ENCODE measurements at regions not wholly inside any gene's neighbourhood (a gene's known extent, or its start where the extent isn't known, plus 50 kb on each side); places are given as distances from the start of the nearest gene placed in this dataset.

DNA sequence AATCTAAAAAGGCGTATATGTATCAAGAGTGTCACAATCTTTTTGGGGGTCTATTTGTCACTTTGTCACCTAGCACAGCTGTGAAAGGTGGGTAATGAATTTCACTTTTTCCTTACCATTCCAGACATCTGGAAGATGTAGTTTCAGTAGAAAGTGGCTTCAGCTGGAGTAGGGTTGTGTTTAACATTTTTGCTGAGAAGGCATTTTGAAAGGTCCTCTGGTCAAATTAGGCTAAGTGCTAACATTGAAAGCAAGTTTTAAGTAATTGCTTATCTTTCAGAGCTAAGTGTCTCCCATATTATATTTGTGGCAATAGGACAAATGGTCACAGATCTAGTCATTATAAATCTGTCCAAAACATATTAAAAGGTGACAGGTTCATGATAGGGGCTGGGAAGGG, 542.1 kb upstream of the SPHKAP start:
- DNase-seq, result no peak
- intact Hi-C loops (cut with DNase I), result no loop called here

DNA sequence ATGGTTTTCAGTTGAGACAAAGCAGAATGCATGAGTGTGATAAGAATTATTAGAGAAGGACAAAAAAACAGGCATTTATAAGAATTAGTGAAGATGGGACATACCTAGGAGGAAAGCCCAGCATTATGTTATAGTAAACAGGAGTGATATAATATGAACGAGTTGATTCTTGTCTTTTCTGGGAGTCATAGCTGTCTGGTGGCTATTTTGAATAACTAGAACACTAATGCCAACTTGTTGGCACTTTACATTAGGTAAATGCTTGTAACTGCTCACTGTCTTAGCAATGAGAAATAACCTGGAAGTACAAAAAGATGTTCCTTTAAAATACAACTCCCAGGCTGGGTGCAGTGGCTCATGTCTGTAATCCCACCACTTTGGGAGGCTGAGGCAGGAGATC, 540.8 kb upstream of the SPHKAP start:
- DNase-seq, result no peak
- intact Hi-C loops (cut with DNase I), result no loop called here

DNA sequence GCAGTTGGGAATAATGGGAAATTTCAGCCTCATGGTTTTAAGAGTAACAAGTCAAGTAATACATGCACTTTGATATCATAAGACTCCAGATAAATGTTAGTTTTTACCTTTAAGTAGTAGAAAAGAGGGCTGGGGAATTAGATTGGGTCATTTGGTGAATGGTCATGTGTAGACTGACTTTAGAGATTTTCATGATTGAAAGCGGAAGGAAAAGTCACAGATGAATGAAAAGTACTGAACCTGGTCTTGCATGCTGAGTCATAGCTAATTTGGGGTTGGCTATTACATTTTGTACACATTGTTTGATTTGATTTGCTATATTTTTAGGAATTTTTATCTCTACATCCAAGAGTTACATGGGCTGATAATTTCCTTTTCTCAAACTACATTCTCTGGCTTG, 539.4 kb upstream of the SPHKAP start:
- no peak for DNase-seq
- intact Hi-C loops (cut with DNase I), result no loop called here

DNA sequence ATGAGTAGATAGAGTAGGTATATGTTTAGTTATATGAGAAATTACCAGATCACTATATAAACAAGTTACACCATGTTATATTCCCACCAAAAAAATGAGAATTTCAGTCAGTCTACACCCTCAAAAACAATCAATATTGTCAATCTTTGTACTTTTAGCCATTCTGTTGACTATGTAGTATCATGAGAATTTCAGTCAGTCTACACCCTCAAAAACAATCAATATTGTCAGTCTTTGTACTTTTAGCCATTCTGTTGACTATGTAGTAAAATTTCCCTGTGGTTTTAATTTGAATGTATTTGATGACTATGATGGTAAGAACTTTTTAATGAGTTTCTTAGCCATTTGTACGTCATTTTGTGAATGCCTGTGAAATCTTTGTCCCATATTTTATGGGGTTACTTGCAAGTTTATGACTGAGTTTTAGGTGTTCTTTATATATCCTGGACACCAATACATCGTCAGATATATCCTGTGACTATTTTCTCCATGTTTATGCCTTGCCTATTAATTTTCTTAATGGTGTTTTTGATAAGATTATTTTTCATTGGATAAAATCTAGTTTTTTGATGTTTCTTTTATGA, 528.4 kb upstream of the SPHKAP start:
- intact Hi-C loops (cut with DNase I), result no loop called here
- DNase-seq, result no peak

DNA sequence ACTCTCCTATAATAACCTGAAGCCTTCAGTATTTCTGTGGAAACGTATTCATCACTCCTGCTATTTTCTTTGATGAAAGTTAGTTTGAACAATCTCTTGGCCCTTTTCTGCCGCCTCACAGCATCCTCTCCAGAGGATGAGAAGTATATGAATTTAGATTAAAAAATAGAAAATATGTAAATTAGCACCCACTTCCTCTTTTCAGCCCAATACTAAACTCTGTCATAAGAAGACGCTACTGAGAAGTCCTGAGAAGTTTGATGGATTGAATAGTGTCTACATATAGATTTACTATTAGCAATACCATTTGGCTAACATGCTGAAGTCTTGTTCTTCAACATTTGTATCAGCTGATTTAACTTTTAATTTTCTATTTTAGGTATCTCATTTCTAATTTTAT, 526.4 kb upstream of the SPHKAP start:
- DNase-seq, result no peak
- intact Hi-C loops (cut with DNase I), result no loop called here

DNA sequence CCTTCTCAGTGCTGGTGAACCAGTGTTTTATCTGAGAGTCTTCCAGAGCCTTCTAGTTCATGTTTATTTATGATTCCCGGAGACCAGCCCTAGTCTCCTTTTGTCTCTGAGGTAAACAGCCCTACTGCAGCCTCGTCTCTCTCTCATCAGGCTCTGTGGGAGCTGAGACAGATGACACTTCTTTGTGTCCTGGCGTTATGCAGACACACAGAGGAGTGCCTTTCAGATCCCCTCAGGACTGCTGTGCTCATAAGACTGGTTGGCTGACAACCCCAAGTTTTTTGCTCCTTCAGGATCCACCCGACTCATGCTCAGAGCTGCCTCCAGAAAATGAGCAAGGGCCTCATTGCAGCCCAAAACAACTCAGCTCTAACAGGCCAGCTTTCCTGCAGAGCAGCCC, 523.8 kb upstream of the SPHKAP start:
- no peak for DNase-seq
- intact Hi-C loops (cut with DNase I), result no loop called here

DNA sequence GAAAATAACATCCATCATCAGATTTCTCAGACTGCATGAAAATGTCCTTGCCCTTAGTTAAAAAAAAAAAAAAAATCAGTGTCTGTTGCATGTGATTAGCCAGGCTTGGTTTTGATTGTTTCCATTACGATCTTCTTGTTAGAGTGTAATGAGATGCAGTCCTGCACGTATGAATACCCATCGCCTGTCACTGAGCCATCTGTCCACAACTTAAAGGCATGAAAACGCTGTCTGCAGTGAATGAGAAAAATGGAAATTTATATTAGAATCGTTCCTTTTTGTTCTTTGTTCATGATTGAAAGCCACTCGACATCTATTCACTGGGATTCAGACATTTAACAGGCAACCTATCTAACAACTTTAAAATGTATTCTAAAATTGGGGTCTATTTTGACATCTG, 521.7 kb upstream of the SPHKAP start:
- no peak for DNase-seq
- intact Hi-C loops (cut with DNase I), result no loop called here

DNA sequence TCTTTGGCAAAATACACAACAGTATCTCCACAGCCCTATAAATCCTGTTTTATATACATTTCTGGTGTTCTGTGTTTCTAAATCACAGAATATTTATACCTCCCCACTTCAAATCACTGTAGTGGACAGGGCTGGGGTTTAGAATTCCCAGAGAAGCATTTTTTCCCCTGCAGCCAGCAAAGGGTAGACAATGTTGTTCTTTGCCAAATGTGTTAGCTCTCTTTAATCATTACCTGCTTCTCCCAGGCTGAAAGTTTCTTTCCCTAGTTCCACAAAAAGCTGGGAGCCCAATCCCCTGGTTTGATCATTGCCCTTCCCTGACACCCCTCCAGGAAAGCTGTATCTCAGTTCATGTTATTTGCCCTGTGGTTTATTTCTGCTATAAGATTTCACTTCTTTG, 520.0 kb upstream of the SPHKAP start:
- intact Hi-C loops (cut with DNase I), result no loop called here

DNA sequence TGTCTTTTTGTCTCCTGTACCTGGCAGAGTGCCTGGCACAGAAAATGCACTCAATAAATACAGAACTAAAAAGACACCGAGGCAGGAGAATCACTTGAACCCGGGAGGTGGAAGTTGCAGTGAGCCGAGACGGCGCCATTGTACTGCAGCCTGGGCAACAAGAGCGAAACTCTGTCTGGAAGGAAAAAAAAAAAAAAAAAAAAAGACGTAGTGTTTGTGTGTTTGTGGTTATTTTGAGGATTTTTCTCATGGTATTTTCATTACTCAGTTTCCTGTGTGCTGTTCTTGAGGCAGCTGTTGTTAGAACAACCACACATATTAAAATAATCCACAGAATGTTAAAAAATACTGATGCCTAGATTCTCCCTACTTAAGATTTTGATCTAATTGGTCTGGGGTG, 519.2 kb upstream of the SPHKAP start:
- intact Hi-C loops (cut with DNase I), result no loop called here
- DNase-seq, result no peak

More for the DNA sequence above, 520.0 kb upstream of the SPHKAP start:
- DNase-seq, result no peak

DNA sequence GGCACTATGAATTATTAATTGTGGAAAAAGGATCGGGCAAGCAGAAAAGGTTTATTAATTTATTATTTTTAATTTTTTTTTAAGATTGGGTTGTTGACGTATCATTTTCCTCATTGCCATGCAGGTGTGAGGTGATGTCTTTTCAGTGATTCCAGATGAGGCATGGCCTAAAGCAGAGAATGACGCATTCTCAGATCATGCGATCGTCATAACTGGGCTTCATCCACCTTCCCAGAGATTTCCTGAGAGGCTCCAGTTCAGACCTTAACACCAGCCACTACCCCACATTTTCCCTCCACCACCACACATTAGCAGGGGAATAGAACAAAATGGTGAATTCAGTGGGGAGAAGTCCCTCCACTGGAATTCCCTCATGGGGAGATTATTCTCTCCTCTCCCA, 518.4 kb upstream of the SPHKAP start:
- no peak for DNase-seq
- intact Hi-C loops (cut with DNase I), result no loop called here

DNA sequence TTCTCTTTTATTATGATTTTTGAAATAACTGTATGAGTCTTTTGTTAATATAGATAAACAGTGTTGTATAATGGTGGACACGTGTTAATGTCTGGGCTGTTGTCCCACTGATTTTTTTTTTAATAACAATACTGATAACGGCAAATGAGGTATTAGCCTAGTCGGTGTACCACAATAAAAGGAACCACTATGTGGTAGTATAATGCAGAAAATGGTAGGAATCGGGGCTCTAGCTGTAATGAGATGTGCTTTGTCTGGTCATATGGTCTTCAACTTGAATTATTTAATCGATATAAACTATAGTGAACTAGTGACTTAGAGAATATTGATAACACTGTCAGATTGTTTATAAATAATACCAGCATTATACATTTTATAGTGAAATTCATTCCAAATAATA, 517.9 kb upstream of the SPHKAP start:
- intact Hi-C loops (cut with DNase I), result no loop called here
- no peak for DNase-seq

DNA sequence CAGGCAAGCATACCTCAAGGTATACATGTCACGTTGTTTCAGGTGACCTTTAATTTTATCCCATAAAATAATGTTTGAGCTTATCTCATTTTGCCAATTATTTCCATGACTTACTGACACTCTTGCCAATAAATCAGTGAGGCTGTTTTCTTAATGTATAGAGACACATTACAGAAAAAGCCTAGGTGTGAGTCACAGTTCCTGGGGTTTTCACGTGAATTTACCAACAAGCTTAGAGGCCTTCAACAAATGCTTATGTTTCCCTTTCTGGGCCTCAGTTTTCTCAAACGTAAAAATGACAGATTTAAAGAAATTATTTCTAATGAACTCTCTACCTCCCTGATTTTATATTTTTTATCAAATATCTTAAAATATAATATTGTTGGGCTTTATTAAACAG, 517.5 kb upstream of the SPHKAP start:
- no peak for DNase-seq
- intact Hi-C loops (cut with DNase I), result no loop called here

DNA sequence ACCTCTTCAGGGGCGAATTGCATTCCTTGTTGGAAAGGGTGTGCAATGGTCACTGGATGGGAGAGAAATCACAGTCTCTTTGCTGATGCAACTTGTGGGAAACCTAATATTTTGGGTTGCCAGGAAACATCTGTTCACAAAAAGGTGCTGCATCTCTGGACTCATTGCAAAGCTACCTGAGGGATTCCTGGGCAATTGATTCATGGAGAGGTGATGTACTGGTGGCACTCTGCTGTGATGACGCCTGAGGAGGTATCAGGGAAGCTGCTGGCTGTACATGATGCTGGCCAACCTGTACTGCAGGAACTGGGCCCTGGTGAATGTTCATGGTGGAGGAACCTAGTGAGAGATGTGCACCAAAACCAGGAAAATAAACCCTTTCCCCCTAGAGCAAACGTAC, 516.0 kb upstream of the SPHKAP start:
- no peak for DNase-seq
- intact Hi-C loops (cut with DNase I), result no loop called here

DNA sequence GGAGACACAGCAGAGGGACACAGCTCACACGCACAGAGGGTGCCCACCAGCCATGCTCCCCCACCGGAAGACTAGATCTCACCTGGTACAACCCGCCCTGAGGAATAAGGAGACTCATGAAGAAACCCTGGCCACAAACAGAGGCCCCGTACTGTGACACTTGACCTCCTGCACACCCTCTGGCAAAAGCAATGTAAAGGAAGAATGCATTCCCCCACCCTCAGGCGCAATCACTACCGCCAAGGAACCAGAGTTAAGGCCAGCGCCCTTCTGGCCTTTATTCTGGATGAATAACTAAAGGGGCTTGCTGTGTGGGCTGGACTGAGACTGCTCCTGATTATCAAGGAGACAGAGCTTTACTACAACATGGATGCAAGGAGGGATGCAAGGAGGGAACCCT, 509.2 kb upstream of the SPHKAP start:
- intact Hi-C loops (cut with DNase I), result no loop called here
- peak in 1 of 10 donors; percentile 66 for DNase-seq

DNA sequence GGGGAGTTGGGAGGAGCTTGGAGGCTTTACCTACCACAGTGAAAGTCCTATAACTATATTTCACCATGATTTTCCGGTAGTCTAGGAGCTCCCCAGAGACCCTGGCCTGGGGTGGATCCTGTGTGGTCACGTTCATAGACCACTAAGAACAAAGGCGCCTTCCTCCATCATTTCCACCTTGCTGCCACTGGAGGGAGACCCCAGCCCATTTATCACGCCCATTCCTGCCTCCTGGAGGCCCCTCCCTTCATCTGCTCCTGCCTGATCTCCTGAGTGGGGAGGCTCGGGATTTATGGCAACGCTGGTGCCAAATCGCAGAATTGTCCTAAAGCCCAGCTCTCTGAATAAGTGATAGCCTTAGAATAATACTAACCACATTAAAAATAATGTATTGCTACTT, 507.6 kb upstream of the SPHKAP start:
- DNase-seq, result no peak
- intact Hi-C loops (cut with DNase I), result no loop called here

DNA sequence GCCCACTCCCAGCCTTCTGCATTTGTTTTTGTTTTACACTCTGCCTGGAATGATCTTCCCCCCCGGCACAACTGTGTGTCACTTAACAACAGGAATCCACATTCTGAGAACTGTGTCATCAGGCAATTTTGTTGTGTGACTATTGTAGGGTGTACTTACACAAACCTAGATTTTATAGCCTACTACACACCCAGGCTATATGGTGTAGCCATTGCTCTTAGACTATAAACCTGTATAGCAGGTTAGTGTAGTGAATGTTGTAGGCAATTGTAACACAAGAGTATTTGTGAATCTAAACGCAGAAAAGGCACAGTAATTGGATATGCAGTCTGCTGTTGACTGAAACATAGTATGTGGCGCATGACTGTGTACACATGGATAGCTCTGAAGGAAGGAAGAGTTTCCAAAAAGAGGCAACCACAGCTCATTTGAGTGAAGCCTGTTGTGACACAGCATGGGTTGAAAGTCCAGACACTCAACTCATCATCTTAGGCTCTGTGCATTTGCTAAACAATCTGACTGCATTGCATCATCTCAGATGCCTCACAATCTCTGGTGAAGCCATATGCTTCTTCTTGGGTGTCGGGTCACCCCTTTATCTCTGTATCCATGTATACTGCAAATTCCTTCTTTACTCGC, 506.6 kb upstream of the SPHKAP start:
- intact Hi-C loops (cut with DNase I), result no loop called here

DNA sequence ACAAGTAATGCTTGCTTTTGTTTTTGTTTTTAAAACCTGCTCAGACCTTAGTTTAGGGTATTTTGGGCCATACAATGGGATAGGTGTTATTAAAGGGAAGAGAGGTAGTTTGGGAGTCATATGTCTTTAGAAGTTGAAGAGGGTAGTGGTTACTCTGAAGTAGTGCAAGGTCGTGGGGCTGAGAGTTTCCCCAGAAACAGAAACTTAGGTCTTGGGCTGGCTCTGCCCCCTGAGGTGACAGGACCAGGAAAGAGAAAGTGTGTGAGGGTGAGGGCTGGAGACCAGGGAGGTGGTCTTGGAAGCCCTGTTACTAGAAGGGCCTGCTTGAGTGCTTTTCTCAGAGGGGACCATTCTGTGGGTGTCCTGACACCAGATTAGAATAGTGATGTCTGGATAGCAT, 500.5 kb upstream of the SPHKAP start:
- intact Hi-C loops (cut with DNase I), result no loop called here
- no peak for DNase-seq

More for the DNA sequence above, 506.6 kb upstream of the SPHKAP start:
- no peak for DNase-seq

DNA sequence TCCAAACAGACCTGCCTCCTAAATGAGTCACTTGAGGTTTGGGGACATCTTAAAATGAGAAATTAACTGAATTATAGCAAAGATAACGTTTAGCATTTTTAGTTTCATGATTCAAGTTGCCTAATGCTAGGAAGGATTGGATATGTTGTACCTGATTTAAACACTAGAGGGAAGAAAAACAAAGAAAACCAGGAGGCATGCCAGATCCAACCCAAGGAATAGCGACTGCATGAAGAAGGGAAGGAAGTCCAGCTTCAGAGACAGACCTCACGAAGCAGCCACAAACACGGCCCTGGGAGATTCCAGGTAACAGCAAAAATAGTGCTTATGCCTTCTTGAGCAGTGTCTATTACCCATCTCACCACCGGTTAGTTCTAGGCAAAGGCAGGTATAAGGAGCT, 499.9 kb upstream of the SPHKAP start:
- intact Hi-C loops (cut with DNase I), result no loop called here
- DNase-seq, result no peak

DNA sequence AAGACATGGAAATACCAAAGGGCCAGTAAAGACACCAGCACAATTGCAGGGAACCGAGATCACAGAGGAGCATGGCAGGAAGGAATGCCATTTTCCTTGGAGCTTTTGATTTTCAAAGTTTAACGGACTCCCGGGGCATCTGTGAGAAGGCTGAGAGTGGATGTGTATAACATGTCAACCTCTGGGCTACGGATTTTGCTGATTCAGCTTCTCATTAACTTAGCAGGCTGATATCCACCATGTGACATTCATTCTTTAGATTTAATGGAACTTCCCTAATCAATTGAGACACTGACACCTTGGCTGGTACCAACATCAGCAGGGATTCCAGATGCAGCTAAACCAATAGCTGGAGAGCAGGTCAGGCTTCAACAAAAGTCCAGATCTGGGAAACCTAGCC, 496.6 kb upstream of the SPHKAP start:
- DNase-seq, result no peak
- intact Hi-C loops (cut with DNase I), result no loop called here

DNA sequence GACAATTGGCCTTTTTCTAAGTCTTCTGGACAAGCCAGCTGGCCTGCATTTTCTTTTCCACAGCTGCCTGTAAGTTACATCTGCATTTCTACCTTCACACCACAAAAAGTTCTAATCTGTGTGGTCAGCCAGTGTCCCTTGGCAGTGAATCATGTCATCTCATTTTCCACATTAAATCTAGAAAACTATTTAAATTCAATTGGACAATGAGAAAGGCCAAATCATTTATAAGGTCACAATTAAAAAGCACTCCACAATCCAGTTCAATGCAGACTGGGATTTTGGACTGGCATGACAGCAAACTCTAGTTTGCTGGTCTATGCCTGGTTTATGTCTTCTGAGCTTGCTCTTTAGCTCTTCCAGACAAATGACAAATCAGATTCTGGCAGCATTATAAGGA, 494.2 kb upstream of the SPHKAP start:
- no peak for DNase-seq
- intact Hi-C loops (cut with DNase I), result no loop called here

DNA sequence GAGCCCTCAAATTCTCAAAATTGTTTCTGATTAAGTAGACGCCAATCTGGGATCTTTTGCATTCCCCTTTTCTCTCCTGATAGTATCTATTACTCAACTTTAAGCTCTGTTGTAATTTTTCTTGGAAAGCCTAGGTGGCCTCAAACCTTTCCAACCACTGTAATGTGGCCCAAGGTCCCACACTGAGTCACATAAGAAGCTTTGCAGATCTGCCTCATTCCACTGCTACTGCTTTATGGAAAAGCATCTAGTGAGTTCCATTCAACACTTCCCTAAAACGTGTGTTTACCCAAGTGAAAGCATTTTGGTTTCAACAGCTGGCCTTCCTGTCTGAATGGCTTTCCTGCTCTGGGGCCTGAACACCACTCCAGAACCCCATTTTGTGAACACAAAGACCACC, 493.6 kb upstream of the SPHKAP start:
- DNase-seq, result no peak
- intact Hi-C loops (cut with DNase I), result no loop called here

DNA sequence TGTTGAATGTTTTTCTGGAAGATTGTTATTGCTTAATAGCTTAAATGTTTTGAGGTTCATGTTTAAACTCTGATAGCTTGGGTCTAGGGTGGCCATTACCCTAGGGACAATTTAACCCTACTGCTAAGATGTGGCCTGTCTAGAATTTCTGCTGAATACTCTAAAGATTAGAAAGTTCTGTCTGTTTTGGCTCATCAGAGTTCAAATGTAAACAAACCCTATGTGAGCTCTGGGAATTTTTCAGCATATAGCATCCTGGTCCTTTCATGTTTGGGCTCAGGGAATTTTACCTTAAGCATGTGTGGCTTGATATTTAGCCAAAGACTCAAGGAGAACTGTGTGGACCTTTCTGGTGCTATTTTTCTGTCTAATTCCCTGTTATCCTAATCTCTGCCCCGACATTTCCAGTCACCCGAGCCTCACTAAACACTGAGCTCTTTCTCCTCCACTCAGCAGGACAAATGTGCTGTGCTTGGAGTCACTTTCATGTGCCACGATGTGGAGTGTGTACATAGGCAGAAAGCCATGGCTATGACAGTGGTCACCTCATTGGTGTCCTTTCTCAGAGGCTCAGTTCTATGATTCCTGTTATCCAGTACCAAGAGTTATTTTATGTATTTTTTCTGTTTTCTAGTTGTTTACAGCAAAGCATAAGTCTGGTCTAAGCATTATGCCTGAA, 492.5 kb upstream of the SPHKAP start:
- intact Hi-C loops (cut with DNase I), result no loop called here
- DNase-seq, result no peak

Data from posterior cingulate gyrus (tissue), 11 donors.